NCI-H526 (cell line): ENCODE measurements at regions not wholly inside any gene's neighbourhood (a gene's known extent, or its start where the extent isn't known, plus 50 kb on each side); places are given as distances from the start of the nearest gene placed in this dataset.

Experiments used
- DNase-seq, 2 experiments: peaks; one replicate each; lab custom pipeline; 2025; lab: John Stamatoyannopoulos, UW

DNA sequence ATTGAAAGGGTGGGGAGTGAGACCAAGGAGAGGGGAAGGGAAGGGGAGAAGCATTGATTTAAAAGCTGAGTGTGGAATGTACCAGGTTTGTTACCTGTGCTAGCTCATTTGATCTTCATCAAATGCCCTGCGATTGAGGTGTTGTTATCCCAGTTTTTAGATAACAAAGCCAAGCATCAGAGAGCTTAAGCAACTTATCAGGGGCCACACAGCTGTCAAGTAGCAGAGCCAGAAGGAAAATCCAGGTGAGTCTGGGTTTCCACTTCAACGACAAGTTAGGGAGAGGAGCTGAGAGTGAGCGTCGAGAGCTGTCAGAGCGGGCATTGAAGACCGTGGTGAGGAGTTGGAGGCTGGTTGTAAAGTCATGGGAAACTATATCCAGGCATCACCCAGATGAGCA lies 146.9 kb upstream of the IRF2BP2 start:
- no peak for DNase-seq

DNA sequence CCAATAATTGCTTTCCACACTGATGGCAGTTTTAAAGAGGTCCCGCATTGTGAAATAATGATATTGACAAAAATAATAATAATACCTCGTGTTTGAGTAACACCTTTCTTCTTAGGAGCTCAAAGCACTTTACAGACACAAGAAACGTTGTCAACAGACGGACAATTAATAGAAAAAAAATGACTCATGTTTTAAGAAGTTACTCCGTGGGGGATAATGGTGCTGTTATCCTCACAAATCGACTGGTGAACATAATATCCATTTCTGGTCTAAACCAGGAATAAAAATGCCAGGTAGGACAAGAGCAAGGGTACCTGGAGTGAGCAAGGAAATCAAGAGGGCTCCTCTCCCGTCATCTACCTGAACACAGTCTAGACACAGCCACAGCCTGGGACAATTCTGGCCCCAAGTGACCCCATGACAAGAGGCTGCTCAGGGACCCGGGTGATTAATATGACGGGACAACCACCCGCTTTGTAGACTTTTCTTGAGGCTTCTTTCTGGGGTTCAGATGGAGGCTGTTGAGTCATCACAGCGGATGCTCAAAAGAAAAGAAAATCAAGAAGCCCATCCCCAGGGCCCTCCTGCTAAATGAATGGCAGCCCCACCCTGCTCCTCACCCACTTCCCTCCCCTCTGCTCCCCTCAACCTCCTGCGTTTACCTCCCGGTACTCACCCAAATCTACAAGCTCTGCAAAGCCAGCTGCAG lies 146.2 kb upstream of the IRF2BP2 start:
- DNase-seq: no peak

DNA sequence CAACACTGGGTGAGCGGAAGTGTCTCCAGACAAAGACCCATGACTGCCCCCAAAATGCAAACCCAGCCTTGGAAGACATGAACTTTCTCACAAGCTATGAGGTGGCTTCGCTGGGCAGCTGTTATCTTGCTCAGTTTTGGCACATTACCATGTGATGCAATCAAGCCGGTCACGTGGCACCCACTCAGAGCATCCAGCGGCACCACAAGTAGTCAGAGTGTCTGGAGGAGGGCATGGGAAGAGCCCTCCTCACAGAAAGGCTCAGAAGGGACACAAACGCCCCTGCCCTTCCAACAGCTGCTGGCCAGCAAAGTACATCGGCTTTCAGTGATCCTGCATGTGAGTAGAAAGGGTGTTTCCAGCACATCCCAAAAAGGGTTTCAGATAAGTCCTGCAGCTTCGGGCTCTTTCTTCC lies 145.5 kb upstream of the IRF2BP2 start:
- DNase-seq: no peak

DNA sequence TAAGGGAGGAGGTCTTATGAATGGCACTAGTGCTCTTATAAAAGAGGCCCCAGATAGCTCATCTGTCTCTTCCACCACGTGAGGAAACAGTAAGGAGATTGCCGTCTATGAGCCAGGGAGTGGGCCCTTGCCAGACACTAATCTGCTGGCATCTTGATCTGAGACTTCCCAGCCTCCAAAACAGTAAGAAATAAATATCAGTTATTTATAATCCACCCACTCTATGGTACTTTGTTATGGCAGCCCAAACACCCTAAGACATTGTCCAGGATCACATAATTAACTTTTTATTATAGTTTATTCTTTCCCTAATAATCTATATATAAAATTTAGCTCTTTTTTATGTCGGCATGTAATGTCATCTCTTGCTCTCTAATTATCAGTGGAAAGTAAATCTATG lies 144.0 kb upstream of the IRF2BP2 start:
- DNase-seq: no peak

DNA sequence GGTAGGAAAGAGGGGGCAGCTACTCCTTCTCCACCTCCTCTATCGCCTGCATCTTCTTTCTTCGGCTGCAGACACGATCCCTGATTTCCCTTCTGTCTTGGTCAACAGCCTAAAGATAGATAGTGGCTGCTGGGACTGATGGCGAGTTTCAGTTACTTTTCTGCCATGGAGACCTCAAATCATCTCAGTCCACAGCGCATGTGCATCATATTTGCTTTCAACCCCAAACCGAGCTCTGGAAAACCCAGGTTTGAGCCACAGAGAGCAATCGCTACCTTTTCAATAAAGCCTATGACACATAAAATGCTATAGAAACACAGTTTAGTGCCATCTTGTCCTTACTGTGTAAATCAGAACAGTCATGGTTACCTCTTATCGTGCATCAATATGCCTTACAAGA lies 142.9 kb upstream of the IRF2BP2 start:
- no peak for DNase-seq

DNA sequence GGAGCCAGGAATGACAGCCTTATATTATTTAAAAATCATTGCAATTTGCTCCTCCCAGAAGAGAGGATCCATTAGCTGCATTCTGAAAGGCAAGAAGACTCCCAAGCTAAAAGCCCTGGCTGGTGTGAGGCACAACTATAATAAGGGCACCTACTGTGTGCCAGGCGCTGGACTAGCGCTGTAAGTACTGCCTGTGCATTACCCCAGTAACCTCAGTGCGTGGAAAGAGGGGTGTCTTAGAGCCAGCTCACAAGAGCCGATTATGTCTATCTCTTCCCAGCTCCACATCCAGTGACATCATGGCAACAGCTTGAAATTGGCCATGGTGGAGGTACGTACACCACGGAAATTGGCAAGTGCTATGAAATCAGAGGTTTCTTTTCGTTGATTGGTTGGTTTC lies 141.7 kb upstream of the IRF2BP2 start:
- no peak for DNase-seq

DNA sequence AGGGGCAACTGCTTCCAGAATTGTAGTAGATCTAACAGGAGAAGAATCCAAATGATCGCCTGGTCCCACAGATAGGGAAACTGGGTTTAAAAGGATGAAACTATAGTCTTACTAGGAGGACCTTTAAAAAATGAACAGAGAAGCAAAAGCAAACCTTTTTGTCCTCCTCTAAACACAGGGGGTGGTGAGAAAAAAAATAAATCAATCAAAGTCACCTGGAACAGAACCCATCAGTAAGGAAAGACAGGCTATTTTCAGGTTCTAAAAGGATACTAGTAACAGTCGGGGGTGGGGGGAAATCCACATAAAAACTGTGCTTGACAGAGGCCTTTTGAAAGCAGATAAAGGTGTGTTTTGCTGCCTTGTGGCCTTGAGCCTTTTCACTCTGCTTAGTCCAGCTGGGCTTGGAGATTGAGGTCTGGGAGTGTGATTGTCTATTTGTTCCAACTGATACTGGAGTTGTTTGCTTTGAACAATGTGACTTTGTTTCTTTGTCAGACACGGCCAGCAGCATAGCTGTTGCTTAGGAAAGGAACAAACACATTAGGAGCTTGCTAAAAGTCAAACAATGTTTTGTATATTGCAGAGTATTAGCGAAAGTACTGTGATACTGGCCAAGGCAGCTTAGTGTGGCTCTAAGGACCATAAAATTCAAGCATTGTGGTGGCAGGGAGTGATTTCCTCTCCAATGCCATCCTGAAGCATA lies 141.1 kb upstream of the IRF2BP2 start:
- peak; percentile 66 to 77 for DNase-seq

DNA sequence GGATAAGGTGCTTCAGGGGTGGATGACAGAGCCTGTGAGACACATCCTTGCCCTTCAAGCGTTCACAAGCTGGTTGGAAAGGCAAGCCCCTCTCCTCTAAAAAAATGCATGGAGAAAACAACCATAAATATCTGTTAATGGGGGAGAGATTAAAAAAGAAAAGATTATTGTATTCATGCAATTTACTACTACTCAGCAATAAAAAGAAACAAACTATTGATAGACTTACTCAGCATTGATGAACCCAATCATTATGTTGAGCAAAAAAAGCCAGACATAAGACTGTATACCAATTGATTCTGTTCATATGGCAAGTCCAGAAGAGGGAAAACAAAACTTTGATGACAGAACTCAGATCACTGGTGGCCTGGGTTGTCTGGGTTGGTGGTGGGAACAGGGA lies 138.7 kb upstream of the IRF2BP2 start:
- no peak for DNase-seq

DNA sequence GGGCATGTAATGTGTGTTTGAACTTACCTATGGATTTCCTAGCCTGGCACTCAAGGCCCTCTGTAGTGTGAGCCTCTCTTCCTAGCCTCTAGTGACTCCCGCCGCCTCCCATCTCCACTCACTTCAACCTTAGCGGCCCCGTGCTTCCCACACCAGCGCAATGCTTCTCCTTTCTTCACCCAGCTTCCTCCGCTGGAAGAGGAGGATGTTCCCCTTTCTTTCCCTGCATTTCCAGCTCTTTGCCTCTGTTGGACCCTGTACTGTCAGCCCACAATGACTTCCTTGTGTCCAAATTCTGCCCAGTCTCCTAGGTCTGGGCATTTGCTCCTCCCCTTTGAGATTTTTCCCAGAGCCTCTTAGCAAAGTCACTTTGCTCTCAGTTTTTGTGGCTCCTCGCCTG lies 138.1 kb upstream of the IRF2BP2 start:
- no peak for DNase-seq

DNA sequence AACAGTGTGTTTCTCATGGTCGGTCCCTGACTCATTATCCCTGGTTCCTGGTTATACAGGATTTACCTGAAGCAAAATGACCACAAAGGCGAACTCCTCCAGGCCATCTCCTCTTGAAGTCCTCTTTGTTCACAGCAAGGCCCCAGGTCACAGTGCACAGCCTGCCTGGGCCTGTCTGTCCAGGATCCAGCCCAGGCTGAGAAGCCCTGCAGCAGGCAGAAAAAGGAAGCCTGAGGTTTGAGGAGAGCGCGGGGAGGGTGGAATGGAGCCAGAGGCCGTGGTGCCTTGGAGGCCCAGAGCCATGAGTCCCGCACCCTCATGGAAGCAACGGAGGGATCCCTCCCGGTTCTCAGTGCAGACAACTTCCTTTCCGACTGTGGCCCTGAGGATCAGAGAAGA lies 136.8 kb upstream of the IRF2BP2 start:
- DNase-seq: no peak

DNA sequence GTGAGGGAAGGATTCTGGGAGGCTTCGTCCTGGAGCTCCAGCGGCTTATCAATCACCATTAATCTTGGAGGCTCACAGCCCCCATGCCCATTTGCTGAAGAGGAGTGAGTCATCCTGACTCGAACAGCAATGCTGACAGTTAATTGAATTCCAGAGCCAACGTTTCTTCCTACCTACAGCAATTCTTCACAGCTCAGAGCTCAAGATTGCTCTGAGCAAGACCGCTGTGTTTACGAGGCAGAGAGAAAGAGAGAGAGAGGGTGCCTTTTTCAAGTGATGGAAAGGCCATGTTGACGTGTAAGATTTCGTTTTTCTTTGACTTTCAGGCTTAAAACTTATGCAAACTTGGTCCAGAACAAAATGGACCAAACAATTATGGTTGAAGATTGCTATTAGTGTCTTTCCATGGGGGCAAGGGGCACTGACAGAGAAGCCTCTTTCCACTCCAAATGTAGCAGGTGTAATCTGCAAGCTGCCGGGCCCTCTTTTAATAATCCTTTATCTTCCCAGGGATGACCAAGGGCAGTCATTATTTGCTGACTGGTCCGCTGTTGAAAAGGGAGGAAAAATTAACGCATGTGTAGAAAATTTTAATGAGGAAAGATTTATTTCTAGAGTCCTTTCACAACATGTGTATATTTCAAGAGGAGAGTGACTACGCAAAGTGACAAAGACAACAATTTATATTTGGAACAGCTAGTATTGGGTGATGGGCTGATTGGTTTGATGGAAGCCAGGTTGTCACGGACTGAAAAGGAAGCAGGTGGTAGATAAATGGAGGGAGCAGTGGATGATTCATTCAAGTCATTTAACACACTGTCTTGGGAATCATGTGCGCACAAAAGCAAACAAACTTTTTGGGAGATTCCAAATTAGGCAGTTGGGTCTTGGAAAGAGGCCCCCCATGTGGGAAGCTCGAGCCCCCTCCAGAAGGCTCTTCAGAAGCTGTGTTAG lies 136.1 kb upstream of the IRF2BP2 start:
- no peak for DNase-seq

DNA sequence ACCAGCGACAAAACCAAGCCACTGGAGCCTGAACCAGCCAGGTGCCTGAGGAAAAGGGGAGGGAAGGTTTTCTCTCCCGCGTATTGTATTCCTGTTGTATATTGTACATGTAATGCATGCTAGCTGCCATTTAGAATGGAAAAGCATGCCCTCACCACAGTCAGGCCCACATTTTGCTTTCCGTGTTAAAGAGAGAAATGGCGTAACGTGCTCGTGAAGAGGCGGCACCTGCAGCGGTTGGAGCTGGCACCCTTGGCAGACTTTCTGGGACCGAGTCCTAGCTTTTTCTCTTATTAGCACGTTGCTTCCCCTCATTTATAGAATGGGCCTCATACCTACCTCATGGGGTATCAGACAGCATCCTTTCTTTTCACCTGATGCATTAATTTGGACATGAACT lies 135.3 kb upstream of the IRF2BP2 start:
- no peak for DNase-seq

DNA sequence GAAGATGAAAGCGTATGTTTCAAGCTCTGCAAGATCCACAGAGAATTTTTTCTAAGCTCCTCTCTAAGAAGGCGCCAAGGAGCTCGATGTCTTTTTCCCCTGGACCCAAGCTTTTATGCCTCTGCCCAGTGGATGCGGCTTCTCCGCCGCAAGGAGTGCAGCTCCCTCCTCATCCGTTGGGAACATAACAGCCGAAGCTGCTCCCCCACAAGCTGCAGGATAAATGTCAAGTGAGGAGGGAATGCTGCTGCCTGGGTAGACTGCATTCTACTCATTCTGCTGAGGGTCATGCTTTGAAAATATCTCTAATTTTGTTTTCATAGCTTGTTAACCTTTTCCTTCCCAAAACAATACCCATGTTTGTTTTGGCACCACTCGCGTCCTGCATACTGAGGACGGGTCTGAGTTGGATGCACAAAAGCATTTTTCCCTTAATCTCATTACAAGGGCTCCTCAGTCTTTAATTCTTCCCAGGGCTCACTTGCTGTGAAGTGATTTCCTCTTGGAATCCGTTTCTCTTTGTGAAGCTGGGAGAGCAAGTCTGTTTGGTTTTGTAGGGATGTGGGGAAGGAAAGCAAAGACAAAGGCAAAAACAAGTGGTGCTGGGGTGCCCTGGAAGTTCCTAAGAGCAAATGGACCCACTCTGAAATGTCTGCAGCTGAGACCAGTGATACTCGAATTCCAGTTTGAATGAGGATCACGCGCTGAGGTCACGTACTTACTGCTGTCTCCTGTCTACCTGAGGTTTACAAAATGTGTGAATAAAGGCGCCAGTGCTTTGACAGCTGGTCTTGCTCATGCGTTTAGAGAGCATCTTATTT lies 134.0 kb upstream of the IRF2BP2 start:
- DNase-seq: no peak

DNA sequence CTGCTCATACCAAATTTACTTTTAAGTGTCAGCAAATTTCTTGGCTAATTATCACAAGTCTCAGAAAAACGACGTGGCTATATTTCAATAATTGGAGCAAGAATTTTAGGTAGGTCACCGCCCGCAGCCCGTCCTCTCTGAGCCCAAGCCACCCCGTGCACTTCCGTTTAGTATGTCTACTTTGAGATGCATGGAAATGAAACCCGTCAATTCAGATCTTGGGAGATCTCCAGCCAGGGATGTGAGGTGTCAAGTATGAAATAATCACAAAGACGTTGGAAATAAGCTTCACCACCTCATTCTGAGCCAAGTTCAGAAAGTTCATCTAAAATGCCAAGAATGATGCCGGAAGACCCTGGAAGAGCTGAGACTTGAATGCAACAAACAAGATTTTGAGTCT lies 132.6 kb upstream of the IRF2BP2 start:
- no peak for DNase-seq

DNA sequence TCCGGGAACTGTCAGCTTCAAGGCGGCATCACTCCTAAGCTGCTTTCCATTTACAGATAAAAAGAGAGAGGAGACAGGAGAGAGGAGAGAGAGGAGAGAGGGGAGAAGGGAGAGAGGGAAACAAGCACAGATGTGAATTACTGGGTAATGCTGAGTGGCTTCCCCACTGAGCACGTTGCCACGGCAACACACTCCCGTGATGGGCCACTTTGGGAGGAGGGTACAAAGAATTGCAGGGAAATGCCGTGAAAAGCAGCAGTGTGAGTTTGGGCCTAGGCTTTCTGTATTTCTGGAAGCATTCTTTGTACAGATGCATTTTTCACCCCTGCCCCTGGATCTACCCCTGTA lies 128.0 kb upstream of the IRF2BP2 start:
- no peak for DNase-seq

DNA sequence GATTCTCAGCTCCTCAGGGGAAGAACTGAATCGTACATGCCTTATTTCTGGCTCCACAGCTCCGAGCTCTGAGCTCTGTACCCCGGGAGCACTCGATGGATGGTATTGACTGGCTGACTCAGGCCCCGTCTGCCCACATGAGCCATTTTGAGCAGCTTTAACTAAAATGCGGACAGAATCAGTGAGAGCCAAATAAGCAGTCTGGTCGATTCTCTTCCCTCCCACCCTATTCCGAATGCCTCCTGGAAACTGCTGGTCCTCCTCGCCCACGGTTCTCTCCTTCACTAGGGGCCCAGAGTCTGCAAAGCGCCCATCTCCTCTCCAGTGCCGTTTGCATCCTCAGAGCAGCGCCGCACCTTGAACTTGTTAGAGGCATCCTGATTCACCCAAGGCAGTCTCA lies 125.9 kb upstream of the IRF2BP2 start:
- DNase-seq: no peak

DNA sequence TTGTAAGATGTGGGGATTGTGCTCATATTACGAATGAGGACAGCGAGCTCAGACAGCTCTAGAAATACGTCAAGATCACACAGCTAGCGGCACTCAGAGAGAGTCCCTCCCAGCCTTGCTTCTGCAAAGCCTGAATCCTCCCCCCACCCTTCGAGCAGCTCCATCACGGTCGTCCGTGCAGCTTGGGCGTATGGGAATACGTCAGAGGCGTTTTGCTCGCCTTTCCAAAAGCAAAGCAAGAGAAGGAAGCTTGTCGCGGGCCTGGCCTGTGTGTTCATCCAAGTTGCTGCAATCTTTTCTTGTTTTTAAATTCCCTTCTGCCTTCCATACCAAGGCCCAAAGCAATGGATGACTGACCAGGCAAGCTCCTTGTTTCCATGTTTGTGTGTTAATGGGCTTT lies 125.5 kb upstream of the IRF2BP2 start:
- DNase-seq: no peak

DNA sequence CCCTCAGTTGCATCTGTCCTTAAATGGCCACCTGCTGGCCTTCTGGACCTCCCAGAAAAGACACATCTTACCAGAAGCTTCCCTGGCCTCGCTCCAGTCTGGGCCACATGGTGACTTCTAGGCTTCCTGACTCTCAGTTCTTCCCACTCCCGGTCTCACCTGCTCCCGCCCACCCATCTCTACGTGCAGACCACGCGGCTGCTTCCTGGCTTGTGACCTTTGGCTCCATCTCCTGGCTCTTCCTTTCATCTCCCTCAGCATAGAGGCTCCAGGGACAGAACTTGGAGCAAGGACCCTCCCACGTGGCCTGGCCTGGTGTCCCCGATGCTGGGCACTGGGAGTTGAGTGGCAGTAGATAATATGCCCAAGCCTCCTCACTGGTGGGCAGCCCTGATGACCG lies 124.9 kb upstream of the IRF2BP2 start:
- no peak for DNase-seq

DNA sequence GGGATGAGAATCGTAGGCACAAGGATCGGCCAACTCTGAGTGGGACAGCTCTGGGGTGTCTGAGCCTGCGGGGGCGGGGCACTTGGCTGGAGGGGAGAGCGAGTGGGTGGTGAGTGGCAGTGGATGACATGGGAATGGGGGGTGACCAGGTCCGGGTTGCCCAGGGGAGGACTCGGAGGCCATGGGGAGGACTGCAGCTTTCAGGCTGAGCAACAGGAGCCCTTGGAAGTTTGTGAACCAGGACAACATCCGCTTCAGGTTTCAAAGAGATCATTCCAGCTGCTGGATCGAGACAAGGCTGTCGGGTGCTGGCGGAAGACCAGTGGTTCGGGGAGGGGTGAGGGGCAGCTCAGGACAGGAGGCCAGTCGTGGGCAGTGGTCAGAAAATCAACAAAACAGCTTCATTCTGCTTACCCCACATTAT lies 124.4 kb upstream of the IRF2BP2 start:
- DNase-seq: no peak

DNA sequence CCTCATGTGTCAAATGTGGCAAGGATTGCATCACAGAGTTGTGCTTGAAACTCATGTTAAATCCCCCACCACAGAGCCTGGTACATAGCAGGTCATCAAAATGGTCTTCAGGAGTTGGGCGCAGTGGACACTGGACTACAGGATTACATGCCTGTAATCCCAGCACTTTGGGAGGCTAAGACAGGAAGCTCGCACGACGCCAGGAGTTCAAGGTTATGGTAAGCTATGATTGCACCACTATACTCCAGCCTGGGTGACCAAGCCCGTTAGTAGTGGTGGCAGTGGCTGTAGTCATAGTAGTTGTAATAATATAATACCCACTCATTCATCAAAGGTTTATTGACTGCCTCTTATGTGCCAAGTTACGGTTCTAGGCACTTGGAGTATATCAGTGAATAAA lies 123.4 kb upstream of the IRF2BP2 start:
- DNase-seq: no peak

DNA sequence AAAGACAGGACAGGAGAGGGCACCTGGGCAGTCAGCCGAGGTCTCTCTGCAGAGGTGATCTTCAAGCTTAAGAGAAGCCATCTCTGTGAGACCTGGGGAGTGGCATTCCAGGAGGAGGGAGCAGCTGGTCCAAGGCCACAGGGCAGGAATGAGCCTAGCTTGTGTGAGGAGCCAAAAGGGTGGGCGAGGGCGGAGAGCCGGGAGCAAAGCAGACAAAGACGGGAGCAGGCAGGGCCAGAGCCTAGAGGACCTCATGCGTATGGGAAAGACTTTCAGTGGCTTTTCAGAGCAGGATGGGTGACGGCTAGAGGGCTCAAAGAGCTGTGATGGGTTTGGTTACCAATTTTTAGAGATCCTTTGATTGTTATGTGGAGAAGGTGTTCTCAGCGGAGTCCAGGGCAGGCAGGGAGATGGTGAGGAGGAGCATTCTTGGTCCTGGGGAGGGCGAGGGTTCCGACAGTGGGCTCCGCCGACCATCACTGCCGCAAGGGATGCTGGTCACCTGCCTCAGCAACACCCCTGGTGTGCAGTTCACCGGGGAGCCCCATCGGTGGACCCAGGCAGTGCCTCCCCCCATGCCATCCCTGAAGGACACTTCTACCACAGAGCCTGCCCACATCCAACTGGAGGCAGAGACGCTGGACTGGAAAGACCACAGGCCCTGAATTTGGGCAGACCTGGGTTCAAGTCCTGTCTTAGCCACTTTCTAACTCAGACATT lies 122.9 kb upstream of the IRF2BP2 start:
- DNase-seq: no peak
